HG02759 (cell line): ENCODE measurements at regions not wholly inside any gene's neighbourhood (a gene's known extent, or its start where the extent isn't known, plus 50 kb on each side); places are given as distances from the start of the nearest gene placed in this dataset.

Experiments used
- ATAC-seq: cut with Tn5 transposase; IDR thresholded peaks from one replicate; pipeline ENCODE4 v1.9.1; 2021; ENCODE audit warnings: mild to moderate bottlenecking, moderate library complexity; ENCODE audit not compliant: unreplicated experiment

DNA sequence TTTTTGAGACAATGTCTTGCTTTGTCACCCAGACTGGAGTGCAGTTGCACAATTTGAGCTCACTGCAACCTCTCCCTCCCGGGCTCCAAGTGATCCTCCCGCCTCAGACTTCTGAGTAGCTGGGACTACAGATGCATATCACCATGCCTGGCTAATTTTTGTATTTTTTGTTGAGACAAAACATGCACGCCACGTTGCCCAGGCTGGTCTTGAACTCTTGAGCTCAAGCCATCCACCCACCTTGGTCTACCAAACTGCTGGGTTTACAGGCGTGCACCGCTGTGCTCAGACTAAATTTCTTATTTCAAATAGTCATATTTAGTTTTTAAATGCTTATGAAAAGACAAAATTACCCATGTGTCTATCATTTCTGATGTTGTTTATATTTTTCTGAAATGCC lies 2324.1 kb downstream of the MAT2B start:
- no peak for ATAC-seq

DNA sequence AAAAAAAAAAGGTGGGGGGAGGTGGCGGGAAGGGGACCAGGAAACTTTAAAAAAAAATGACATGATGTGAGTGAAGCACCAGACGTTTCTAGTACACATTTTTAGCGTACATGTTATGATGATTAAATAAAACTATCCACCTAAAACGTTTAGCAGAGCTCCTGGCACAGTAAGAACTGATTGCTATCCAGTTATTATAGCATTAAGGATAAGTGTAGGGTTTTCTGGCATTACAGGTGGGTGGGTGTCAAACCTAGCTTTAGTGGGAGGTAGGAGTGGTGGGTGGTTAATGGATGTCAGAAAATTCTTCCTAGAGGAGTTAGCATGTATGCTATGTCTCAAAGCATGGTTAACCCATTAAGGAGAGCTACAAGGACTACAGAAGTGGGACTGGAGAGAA lies 2329.5 kb downstream of the MAT2B start:
- ATAC-seq, result no peak

DNA sequence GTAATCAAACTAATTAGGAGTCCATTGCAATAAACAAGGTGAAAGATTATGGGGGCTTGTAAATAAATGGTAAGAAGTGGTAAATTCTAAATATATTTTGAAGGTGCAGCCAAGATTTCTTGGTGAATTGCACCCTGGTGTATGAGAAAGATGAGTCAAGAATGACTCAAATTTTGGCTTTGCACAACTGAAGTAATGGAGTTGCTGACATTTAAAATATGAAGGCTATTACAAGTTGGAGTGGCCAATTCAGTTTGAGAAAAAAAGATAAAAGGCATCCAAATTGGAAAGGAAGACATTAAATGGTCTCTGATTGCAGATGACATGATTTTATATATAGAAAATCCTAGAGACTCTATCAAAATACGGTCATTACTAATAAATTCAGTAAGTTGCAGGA lies 2330.6 kb downstream of the MAT2B start:
- ATAC-seq, result no peak

DNA sequence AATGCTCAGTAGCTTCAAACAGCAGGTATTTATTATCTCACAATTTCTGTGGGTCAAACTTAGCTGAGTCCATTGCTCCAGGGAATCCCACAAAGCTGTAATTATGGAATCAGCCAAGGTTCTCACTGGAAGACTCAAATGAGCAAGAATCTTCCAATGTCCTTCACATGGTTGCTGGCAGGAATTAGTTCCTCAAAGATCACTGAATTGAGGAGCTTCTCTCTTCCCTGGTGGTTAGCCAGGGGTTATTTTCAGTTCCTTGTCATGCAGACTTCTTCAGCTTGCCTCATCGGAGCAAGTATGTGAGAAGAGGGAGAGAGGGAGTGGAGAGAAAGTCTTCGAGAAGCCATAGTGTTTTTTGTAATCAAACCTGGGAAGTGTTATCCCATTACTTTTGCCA lies 2331.9 kb downstream of the MAT2B start:
- ATAC-seq, result no peak

DNA sequence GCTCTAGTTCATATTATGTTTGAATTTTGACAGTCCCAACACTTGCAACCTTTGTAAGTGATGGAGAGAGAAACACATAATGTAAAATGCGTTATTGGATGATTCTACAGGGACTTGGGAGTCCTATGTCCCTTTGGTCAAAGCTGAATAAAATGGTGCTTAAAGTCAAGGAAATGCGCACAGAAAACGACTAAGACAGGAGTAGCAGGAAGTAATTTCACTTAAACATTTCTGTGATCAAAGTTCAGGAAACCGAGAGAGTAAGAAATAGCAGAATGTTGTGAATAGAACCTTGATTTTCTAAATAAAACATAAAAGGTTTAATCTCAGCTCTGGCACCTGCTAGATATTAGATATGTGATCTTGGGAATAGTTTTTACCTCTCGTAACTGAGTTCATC lies 2339.2 kb downstream of the MAT2B start:
- no peak for ATAC-seq

GRCh38 chr5:165858118-165858517 lies 2352.7 kb downstream of the MAT2B start:
- ATAC-seq, result no peak

GRCh38 chr5:165859251-165859650 lies 2353.8 kb downstream of the MAT2B start:
- no peak for ATAC-seq

- no peak for ATAC-seq
Measured at GRCh38 chr5:165863239-165863638, 2357.8 kb downstream of the MAT2B start.

- ATAC-seq, result no peak
Measured at GRCh38 chr5:165871291-165871690, 2365.9 kb downstream of the MAT2B start.

DNA sequence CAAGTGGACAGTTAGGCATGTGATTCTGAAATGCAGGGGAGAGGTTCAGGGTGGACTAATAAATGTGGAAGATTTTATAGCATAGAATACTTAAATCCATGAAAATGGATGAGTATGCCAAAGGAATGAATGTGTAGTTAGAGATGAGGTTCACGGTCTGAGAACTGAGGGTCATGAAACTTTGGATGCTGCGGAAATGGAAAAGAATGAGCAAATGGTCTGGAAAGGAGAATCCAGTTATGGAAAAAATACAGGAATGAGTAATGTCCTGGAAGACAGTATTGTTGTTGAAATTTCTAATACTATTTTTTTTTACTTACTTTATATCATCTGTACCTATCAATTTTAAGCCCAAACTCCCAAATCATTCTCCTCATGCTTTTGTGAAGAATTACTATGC lies 2369.4 kb downstream of the MAT2B start:
- ATAC-seq, result no peak

DNA sequence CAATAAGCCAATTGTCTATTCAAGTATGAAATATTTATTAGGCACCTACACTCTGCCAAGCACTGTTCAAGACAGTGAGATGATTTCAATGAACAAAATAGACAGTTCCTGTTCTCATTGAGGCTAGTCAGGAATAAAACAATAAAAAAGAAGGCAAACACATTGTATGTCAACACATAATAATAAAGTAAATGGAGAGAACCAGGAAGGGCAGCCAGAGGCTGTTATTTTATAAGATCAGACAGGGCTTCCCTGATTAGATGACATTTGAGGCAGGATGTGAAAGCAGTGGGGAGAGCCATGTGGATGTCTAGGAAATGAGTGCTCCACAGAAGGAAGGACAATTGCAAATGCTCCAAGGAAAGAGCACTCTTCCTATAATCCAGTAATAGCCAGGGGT lies 2371.1 kb downstream of the MAT2B start:
- no peak for ATAC-seq

DNA sequence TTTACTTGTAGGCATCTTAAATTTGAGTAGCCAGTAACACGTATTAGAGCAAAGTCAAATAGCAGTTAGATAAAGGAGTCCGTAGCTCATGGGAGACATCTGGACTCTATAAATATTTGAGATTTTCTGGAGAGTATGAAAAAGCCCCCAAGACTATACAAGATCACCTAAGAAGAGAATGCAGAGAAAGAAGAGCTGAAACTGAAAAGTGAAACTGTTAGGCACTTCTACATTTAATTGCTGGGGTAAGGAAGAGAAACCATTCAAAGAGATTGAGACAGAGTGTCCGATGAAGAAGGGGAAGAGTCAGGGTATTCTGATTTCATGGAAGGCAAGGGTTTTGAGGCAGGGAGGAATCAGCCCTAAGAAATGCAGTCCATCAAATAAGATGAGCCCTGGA lies 2372.1 kb downstream of the MAT2B start:
- ATAC-seq, result no peak

GRCh38 chr5:165881259-165881658 lies 2375.8 kb downstream of the MAT2B start:
- ATAC-seq, result no peak

GRCh38 chr5:165882099-165882498 lies 2376.7 kb downstream of the MAT2B start:
- ATAC-seq, result no peak

GRCh38 chr5:165885623-165886350 lies 2380.4 kb downstream of the MAT2B start:
- no peak for ATAC-seq

DNA sequence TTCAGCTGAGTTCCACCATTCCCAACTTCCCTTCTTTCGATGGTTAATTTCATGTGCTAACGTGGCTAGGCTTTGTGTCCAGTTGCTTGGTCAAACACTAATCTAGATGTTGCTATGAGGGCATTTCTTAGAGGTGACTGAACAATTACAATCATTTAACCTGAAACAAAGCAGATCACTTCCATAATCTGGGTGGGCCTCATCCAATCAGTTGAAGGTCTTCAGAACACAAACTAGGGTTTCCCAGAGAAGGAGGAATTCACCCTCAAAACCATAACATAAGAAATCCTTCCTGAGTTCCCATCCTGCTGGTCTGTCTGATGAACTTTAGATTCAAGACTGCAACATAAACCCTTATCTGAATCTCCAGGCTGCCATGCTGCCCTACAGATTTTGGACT lies 2381.7 kb downstream of the MAT2B start:
- ATAC-seq, result no peak

DNA sequence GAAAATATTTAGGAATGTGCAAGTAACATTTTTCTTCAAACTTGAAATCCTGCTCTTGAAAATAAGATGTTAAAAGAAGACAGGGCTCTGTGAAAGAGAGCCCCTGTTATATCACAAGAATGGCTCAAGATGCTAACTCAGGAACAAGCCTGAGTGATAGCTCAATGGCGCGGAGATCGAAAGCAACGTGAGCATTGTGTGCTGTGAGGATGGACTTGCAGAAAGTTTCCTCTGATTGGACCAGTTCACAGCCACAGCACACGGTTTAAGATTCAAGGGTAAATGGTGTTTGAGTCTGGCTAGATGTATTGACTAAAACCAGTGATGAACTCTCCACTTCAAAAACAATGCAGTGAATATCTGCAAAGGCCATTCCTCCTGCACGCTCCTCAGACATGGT lies 2387.0 kb downstream of the MAT2B start:
- ATAC-seq, result no peak

GRCh38 chr5:165894916-165895315 lies 2389.5 kb downstream of the MAT2B start:
- no peak for ATAC-seq

- ATAC-seq, result no peak
Measured at GRCh38 chr5:165903835-165904234, 2387.6 kb upstream of the WWC1 start.

- ATAC-seq, result no peak
Measured at GRCh38 chr5:165906871-165907270, 2384.6 kb upstream of the WWC1 start.

GRCh38 chr5:165913059-165913458 lies 2378.4 kb upstream of the WWC1 start:
- no peak for ATAC-seq

GRCh38 chr5:165914456-165914855 lies 2377.0 kb upstream of the WWC1 start:
- no peak for ATAC-seq

GRCh38 chr5:165919196-165919595 lies 2372.2 kb upstream of the WWC1 start:
- ATAC-seq, result no peak
